HG03521 (cell line): ENCODE measurements at regions not wholly inside any gene's neighbourhood (a gene's known extent, or its start where the extent isn't known, plus 50 kb on each side); places are given as distances from the start of the nearest gene placed in this dataset.

Source experiments
- ATAC-seq: cut with Tn5 transposase; IDR thresholded peaks from one replicate; pipeline ENCODE4 v1.9.1; 2021; ENCODE audit warnings: mild to moderate bottlenecking, moderate library complexity; ENCODE audit not compliant: unreplicated experiment

DNA sequence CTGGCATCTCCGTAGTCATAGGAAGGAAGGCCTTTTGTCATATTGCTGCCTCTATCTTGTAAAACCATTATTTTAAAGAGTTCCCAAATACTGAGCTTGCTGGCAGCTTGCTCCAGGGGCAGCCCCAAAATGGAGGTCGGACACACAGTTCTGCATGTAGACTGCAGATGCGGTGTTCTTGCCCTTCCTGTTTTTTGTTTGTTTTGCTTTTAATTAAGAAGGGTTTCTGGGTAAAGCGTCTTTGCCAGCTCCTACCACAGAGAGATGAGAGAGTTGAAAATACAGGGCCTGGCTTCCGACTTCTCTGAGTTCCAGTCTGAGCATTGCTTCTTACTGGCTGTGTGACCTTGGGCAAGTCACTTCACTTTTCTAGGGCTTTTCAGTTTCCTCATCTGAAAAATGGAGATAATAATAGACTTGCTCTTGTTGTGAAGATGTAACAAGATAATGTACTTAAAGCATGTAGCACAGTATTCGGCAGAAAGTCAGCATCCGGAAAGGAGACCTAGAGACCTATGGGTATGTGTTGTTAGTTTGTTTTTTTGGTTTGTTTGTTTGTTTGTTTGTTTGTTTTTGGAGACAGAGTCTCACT, 67.8 kb upstream of the GSE1 start:
- no peak for ATAC-seq

GRCh38 chr16:85546585-85547447, 66.3 kb upstream of the GSE1 start:
- no peak for ATAC-seq

GRCh38 chr16:85548375-85548774, 64.7 kb upstream of the GSE1 start:
- ATAC-seq = no peak

GRCh38 chr16:85549766-85550421, 63.2 kb upstream of the GSE1 start:
- ATAC-seq = no peak

DNA sequence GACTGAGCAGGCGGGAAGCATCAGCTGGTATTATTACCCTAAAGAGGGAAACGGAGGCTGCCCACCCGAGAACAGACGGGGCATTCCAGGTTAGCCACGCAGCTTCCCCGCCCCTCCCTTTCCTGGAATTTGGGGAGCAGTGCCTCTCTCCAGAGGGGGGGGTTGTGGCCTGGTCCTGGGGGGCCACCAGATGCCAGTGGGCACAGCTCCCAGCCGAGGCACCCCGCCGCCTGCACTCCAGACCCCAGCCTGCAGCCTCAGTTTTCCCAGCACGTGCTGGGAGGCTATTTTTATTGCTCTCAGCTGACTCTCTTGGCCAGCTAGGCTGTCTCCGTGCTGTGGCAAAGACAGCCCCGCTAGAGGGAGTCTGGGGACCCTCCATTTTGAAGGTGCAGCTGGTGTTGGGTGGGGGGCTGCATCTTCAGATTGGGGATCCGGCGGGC, 62.7 kb upstream of the GSE1 start:
- ATAC-seq = no peak

- ATAC-seq = no peak
Measured at GRCh38 chr16:85550953-85551924, 61.9 kb upstream of the GSE1 start.

GRCh38 chr16:85552980-85553435, 60.1 kb upstream of the GSE1 start:
- no peak for ATAC-seq

- peak; percentile 25 for ATAC-seq
Measured at GRCh38 chr16:85553436-85554113, 59.5 kb upstream of the GSE1 start.

DNA sequence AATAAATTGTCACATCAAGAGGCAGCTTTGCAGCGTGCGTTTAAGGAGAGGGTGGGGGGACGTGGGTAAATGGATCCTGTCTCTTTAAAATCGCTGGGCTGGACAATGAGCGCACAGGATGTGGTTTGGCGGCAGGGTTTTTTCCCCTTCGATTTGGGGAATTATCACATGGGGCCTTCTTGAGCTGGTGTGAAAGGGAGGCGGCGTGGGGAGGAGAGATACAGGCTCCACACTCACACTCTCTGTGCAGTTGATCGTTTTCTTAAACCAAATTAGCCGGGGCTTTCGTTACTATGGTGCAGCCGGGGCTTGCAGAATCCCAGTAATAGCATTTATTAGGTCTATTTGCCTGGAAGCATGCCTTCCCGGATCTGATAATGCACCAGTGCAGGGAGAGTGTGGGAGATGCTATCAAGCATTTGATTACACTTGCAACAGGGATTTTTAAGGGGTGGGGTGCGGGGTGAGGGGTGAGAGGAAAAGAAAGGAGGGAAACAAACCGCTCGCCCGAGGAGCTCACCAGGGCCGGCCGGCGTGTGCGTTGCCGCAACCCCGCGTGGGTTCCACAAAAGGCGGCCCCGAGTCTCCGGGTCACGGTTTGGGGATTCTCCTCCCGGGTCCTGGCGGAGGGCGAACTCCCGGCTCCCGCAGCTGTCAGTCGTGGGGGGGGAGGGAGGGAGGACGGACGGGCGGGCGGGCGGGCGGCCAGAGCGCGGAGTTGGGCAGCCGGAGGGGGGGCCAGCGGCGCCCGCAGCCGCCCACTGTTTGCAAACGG, 58.8 kb upstream of the GSE1 start:
- ATAC-seq = peak; percentile 28

GRCh38 chr16:85554889-85555718, 58.0 kb upstream of the GSE1 start:
- ATAC-seq = no peak

GRCh38 chr16:85555719-85556455, 57.2 kb upstream of the GSE1 start:
- ATAC-seq = no peak

DNA sequence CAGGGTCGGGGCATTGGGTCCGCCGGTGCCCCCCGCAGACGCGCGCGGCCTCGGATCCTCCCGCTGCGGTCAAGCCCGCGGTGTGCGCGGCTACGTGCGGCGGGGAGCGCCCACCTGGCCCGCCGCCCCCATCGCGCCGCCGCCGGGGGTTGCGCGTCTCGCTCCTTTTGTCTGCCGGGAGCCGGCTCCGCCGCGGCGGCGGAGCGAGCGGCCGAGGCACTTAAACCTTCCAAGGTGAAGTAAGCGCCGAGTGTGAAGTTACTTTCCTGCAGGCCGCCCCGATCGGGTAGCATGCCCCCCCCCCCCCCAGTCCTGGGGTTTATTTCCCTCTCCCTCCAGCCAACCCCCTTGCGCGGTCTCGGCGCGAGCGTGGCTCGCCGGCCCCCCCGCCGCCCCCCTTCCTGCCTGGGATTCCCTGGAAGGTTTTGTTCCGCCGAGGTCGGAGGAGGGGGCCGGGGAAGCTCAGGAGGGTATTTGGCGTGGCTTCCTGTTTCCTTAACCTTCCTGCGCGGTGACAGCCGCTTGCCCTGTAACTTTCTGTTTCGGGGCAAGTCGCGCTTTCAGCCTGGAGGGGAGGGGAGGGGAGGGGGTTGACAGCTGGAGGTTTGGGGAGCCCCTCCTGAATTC, 56.6 kb upstream of the GSE1 start:
- ATAC-seq = no peak

GRCh38 chr16:85557083-85557970, 55.8 kb upstream of the GSE1 start:
- ATAC-seq = no peak

DNA sequence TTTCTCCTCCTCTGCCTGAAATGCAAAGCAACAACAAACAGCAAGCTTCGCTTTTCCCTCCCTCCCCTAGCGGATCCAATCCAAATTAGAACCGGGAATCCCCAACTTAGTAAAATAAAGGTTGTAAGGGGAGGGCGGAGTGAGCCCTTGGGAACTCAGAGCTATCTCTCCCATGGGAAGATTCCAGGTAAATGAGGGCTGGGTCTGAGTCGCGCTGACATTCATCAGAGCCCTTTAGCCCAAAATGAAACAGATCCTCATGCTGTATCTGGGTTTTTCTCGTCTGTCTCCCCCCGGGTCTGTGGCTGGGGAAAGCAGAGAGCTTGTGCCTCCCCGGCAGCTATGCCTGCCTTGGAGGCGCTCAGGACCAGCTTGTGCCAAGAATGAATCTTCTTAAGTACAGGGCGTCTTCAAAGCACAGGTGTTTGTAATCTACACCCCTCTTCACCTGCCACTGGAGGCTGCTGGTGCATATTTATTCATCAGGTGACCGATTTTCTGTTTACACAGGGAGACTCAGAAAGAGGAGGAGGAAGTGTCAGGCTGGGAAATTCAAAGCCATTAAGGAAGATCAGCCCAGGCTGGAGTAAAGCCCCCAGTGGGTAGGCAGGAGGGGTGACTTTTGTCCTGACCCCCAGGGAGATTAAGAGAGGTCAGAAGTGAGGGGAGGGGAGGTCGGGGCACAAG, 55.0 kb upstream of the GSE1 start:
- ATAC-seq = no peak

DNA sequence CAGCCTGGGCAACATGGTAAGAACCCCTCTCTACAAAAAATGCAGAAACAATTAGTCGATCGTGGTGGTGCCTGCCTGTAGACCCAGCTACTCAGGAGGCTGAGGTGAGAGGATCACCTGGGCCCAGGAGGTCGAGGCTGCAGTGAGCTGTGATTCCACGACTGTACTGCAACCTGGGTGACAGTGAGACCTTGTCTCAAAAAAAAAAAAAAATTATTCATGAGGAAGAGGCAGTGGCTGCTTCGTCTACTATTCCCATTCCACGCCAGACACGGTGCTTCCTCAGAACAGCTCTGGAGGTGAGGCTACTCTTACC, 52.2 kb upstream of the GSE1 start:
- no peak for ATAC-seq
